Stimulated activated CD8-positive, alpha-beta memory T cell treated with anti-CD3 and anti-CD28 coated beads, Interleukin-15, amount 100 ng/mL, for 4 hours (primary cell): ENCODE measurements at regions not wholly inside any gene's neighbourhood (a gene's known extent, or its start where the extent isn't known, plus 50 kb on each side); places are given as distances from the start of the nearest gene placed in this dataset.

Experiments used
- DNase-seq, 2 donors: peaks; one replicate each; pipeline ENCODE4 v3.0.0-alpha.2; 2020; ENCODE audit warnings: low read depth in 2 of 2

DNA sequence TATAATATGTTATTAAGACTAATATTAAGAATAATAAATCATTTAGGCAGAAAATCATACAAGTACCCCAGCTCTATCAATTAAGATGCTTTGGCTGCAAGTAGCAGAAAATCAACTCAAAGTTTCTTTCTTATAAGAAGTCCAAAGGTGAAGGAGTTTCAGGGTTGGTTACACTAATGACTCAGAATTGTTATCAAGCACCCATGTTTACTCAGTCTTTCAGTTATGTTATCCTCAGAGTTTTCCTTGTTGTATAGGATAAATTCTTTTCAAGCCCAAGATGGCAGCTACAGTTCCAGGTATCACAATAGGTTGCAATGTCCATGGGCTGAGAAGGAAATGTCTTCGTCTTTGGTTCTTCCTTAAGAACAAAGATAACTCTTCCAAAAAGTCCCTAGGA is 163.6 kb downstream of the TNFSF18 start:
- no peak for DNase-seq

DNA sequence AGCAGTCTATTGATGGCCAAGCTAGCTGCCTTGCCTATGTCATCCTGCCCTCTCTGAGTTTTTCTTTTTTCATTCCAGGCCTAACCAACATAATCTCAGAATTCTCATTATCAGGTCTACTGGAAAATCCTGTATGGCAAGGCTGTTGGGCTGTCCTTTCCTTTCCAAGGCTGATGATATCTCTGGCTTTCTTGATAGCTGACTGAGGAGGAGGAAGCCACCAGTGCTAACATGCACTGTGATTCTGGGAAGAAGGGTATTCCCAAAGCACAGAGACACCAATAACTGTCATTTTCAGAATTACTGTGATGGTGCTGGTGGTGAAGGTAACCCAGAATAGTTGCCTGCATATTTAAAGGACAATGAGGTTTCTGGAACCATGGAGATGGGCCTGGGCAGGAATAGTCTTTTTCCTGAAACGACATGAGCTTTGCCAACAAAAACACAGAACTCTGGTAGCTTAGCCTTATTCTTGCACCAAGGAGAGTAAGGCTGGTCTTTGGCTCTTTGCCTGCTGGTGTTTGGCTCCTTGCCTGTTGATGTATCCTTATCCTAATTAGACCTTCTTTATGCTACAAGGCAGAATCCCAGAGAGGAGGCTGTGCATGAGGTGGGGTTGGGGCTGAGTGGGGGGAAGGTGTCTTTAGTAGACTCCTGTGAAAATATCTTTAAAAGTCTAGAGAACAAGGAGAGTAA is 157.4 kb downstream of the TNFSF18 start:
- DNase-seq = no peak

DNA sequence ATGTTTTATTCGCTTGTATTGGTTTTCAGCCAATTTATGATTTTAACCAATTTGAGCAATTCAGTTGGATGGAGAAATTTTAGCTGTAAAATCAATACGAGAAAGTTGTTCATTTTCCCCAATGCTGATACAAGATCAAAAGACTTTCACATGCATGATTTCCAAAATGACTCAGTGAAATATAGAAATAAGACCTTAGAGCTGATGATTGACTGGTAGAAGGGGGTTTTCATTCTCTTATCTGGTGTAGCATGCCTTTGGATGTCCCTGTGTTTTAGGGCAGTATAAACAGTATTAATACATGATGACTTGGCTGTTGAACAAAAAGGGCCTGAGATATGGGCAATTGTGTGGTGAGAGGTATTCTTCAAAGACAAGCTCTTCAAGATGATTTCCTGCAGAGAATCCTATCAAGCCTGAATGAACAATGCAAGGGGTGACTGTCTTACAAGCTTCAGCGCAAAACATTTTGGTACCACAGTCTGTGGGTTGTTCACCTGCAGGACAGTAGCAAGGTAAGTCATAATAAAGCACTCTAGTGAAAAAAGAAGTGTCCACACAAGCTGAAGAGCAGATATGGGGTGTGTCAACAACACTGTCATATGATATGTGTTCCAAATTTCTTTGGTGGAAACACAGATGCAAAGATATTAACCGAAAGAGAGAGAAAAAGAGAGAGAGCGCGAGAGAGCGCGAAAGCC is 156.2 kb downstream of the TNFSF18 start:
- no peak for DNase-seq

DNA sequence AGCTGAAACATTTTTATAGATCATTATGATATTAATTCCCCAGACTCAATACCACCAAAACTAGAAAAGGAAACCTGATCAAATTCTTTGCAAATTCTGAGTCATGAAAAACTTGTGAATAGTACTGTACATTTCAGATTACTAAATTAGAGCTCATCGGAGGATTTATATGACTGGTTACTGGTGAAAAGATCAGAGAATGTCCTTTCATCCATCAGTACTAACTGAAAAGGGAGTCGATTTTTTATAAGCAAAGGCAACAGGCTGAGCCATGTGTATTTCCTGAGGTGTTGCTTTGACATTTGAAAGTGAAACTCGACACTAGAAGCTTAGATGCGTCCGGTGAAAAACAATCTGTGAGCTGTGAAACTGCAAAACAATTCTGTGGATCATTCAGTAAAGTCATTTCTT is 155.7 kb downstream of the TNFSF18 start:
- peak in 1 of 2 donors; percentile 26 for DNase-seq

DNA sequence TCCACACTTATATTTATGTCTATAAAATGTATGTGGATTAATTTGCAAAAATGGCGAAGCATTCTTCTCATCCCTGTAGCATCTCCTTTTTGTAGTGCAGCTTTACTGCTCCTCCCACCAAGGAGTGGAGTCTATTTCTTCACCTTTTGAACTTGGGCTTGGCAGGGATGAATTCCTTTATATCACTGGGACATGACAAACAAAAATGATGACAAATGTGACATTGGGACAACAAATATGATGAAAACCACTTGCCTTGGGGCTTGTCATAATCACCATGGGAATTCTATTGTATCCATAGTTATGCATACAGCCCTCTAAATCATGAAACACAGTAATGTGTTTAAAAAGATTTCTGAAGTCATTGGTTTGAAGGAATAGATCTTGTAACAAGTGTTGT is 155.0 kb downstream of the TNFSF18 start:
- no peak for DNase-seq

DNA sequence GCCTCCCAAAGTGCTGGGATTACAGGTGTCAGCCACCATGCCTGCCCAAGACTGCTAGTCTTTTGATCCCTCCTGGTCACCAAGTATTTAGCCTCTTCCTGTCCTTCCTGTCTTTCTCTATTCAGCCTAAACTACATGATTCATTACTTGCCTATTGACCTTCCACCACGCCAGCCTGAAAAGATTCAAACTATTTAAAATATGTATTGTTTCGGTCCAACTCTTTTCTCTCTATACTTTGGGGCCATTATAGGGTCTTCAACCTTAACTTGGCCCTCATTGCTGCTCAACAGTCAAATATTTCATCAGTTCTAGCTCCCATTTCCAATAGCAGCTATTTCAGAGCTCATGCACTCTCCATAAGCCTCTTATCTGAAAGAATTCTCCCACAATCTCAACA is 153.0 kb downstream of the TNFSF18 start:
- DNase-seq = no peak

DNA sequence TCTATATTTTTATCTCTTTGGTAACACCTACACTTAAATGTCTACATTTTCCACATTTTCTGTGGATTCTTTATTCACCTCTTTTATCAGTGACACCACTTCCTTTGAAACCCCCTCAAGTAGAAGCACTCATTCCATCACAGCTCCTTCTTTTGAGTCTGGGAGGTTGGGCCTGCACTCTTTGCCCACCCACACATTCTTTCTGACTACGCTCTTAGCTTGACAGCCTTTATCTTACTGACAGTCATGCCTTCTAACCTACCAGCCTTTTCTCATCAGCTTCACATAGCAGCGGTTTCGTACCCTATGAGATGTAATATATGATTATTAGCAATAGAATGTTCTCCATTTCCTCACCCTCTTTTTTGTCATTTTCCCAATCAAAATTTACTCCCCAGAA is 151.9 kb downstream of the TNFSF18 start:
- DNase-seq = no peak

DNA sequence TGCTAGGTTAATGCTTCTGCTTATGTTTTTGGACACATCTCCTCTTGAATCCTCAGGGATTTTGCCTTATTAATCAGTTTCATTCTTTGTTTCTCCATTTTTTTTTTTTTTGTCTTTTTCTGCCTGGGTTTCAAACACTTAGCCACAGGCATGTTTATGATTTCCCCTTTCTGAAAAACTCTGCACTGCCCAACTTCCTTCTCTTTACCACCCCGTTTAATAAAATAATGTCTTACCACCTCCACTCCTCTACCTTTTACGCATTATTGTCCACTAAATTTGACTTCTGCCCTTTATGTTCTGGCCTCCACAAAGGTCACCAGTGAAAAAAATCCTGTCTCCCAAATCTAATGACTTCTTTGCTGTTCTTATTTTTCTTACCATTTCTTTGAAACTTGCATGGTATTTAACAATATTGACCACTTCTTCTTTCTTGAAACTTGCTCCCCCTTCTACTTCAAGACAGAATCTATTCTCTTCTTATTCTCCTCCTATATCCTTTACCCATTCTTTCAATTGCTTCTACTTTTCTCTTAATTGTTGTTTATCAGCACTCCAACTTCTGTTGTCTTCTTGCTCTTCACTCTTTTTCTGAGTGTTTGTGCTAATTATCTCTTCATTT is 150.3 kb downstream of the TNFSF18 start:
- DNase-seq = no peak

DNA sequence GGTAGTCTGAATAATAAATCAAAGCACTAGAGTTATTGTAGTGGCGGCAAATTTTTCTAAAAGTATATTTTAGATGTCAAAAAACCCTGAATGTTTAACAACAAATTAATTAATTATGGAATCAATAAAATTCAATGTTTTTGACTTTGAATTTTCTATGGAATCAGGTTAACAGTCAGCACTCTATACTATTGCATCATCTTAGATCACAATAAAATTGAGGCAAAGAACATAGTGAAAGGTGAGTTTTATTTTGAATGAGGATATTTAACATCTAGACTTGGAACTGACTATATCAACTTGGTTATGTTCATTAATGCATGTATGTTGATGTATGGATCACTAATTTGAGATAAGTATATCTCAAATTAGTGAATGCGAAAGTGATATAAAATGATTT is 148.5 kb downstream of the TNFSF18 start:
- no peak for DNase-seq

DNA sequence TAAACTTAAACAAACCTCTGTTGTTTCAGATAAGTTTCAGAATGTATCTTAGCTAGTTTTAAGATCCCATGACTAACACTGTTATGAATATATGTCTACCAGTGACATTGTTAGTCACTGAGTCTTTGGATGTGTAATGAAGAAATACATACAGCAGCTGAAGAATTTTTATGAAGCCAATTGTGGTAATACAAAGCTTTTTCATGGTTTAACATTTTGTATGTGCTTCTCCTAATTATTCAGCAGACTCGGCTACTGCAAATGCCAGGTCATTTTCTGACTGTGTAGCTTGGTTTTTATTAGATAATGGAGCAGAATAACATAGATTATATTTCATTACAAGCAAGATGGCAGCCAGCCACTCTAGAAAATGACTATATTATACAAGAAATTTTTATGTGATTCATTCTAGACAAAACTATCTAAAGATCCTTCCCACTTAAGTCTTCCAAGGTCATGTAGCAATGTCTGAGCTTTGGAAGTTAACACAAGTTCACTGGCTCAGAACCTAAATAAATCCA is 147.8 kb downstream of the TNFSF18 start:
- no peak for DNase-seq

DNA sequence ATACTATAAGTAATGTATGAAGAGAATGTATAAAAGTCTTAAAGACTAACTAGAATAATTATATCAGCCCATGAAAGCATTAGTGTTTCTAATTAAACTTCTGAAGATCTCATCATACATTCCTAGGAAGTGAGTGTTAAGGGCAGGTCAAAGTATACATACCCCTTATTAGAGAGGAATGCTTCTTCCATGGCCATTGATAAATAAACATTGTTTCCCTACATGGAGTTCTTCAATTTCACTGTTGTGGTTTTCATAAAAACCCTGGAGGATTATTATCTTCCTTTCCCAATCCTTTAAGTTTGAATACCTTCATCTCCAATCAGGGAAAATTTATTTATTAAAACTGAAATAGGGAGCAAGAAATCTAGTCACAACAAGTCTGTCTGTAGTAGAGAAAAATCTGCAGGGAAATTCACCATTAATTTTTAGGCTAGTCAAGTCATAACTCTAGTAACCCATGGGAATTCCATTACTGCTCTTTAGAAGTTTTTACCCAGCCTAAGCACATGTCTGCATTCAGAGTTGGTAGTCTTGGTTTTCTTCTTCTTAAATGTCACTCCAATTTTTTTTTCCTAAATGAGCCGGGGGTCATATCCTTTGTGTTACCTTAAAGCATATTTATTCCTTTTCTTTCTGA is 147.0 kb downstream of the TNFSF18 start:
- no peak for DNase-seq

DNA sequence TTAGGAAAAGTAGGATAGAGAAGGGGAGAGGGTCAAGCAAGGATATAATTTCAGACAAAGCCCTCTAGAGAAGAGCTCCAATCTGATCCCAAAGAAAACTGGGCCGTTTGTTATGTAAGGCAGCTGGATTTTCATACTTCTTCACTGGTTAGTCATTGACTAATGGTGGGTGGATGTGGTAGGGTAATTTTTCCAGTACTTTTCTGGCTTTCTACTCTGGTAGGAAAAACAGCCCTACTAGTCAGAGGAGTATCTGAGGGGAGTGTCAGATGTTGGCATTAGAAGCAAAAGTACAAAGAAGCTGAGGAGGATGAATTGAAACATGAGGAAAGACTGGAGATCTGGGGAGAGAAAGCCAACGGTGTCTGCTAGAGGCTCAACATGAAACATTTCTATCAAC is 145.3 kb downstream of the TNFSF18 start:
- DNase-seq = no peak

DNA sequence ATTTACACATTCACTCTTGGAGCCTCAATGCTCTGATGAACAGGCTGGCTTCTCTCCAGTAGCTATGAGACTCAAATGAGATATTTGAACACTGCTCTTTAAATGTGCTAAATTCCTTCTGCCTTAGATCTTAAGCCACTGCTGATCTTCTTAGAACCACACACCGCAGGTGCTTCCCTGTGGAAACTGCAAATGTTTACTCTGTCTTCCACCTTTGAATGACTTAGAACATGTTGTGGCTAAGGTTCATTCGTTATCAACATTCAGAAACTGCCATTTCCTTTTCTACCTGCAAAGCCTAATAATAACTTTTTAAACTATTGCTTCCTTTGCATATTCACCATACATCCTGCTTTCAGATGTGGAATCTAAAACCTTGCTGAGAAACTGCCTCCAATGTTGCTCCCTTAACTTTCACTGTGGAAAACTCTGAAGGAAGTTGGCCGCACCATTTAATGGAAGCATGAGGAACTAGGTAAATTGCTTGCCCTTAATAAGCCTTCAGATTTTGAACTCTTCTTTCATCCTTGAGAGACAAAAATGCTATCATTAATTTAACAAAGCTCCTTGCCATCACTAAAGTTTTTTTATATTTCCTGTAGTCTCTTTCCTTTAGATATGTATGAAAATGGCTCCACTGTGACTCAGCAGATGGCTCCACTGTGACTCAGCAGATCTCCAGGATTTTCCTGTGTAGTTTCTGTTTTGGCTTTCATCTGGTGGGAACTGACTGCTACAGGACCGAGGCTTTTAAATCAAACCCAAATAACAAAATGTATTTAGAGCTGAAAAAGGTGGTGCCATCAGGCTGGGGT is 143.8 kb downstream of the TNFSF18 start:
- DNase-seq = no peak

DNA sequence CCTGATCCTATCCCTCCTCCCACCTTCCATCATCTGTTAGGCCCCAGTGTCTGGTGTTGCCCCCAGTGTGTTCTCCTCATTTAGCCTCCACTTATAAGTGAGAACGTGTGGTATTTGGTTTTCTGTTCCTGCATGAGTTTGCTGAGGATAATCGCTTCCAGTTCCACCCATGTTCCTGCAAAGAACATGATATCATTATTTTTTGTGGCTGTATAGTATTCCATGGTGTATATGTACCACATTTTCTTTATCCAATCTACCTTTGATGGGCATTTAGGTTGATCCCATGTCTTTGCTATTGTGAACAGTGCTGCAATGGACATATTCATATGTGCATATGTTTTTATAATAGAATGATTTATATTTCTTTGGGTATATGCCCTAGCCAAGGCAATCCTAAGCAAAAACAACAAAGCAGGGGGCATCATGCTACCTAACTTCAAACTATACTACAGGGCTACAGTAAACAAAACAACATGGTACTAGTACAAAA is 142.9 kb downstream of the TNFSF18 start:
- DNase-seq = no peak

DNA sequence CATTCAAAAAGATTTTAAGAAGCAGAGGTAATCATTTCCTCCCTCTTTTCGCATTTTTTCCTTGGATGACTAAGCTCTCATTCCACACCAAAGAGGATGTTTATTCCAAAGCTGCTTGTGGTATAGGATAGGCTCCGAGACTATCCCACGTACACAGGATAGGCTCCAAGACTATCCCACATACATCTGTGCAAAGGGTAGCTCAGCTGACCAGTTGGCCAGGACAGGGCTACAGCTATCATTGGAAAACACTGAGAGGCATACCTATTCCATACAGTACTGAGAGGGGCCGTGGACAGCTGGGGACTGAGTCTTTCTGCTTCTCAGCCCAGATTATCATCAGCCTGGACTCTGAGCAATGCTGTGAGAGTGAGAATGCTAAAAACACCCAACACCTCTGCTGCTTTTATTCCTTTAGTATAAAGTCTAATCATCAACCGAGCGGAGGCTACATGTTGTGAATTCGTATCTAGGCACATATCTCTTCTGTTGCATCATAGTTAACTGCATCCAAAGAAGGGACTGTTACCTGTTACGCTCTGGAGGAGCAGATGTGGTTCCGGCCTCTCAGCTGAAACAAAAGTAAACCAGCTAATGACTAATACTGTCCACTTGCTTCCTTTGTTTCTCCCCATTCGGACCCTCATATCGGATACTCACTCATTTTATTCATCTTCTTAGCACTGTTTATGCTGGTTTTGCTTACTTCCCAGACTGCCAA is 141.0 kb downstream of the TNFSF18 start:
- DNase-seq = no peak

DNA sequence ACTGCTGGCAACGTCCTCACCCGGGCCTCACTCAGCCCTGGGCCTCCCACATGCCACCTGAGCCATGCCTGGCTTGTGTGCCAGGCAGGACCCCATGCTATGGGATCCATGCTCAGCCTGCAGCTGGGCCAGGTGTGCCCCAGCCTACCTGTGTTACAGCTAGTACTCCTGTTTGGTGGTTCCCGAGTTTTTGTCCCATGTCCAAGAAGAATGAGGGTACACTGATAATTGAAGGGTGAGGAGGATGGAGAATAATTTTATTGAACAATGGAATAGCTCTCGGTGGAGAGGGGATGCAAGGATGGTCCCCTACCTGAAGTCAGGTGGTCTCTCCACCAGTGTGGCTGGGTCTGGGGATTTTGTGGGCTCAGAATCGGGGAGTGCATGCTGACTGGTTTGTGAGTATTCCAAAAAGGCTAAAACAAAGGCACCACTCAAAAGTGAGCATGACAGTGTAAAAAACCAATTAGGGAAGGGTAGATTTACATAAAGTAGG is 137.9 kb downstream of the TNFSF18 start:
- no peak for DNase-seq

DNA sequence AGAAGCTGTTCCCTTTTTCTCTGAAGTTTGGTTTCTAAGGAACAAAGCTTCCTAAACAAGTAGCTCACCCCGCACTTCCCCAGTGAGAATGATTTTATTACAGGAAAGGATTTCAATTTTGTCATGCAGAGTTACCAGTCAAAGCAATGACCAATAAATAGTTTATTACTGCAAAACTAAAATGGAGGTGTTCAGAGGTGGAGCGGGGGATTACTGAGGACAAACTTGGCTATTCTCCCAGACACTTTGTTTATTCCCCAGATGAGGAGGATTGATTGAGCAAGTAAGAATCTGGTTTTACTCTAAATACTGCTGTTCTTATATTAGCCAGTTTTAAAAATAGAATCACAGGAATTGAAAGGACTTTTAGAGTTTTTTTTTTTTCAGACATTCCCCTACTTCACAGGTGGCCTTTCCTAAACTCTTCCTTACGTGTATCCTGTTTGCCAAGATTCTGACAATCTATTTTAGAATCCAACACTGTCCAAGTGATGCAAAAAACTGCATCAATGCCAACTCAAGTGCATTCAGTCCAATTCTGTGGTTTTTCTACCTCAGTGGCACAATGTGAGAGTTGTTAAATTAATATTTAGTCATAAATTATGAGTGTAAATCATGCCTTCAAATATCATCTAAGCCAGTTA is 136.1 kb downstream of the TNFSF18 start:
- no peak for DNase-seq

DNA sequence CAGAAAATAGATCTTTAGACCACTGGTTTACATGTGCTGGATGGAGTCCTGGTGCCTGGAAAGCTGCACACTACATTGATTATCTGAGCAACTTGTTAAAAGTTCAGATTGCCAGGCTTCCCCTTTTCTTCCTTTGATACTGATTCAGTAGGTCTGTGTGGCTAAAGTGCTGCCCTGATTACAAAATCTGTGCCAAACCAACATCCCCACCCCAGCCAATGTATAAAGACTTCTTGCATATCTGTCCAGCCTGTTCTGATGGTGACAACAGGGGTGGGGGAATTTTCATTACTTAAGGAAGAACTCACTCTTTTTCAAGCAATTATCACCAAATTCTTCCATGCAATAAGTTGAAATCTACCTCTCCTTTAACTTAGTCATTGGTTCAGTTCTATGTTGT is 135.5 kb downstream of the TNFSF18 start:
- no peak for DNase-seq

DNA sequence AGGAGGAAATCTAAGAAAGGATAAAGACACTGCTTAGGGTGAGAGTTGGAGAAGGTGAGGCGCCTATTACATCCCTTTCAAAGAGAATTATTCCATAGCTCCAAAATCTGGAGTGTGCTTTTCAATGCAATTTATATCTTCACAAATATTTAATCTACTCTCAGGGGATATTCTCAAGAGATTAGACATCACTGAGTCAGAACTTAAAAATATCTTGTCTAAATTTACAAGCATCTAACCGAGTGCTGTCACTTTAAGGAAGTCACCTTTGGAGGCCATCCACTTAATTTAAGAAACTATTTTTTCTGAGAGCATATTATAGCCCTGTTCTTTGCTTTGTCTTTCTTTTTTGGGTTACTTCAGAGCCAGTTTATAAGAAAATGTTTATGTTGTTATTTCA is 134.6 kb downstream of the TNFSF18 start:
- no peak for DNase-seq

DNA sequence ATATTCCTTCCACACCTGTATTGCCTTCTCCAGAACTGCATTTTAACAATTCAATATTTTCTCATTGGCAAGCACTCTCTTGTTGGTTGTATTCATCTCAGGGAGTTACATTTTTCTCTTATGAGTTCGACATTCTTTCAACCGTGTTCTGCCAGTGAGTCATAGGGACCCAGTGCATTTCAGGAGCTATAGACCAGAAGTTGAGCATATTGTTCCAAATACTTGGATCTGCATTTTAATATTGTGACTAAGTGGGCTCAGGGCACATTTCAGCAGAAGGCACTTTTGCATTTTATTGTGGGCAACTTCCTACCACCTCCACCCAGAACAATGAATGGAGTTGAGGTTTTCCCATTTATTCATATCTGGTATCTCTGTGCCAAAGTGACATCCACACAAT is 132.8 kb downstream of the TNFSF18 start:
- no peak for DNase-seq
